ENCODE measurements at regions not wholly inside any gene's neighbourhood (a gene's known extent, or its start where the extent isn't known, plus 50 kb on each side); places are given as distances from the start of the nearest gene placed in this dataset.

DNA sequence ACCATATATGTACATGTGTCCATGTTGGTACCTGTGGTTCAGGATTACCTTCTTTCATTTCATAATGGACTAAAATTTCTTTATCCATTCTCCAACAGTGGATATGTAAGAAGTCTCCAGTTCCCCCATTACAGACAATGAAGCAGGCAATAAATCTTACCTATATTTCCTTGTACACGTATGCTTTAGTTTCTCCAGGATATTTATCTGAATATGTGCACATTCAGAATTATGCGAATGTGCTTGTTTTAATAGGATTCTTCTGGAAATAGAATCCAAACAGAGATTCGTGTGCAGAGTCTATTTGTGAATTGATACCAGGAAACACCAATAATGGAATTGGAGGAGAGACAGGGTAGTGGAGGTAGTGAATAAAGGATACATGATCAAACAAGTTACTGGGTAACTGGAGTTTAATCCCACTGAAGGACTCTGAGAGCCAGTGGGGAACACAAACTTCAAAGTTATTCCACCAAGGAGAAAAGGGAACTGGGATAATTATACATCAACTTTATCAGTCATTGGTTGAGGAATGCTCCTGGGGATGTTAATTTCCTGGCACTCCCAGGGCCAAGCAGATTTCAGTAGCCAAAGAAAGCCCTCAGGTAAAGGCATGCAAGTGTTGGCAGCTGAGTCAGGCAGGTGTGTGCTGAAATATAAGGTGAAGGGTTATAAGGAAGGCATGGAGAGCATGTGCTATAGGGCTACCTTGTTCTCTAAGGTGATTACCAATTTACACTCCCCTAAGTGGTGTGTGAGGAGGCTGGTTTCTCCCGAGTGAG, 374.9 kb upstream of the PBX1 start:
- ATAC-seq = no peak
- 63% methylated on average over 4 of the region's 4 CpGs for WGBS (ENCODE audit: insufficient coverage, low coverage, low lambda C conversion rate, missing lambda C conversion rate)

DNA sequence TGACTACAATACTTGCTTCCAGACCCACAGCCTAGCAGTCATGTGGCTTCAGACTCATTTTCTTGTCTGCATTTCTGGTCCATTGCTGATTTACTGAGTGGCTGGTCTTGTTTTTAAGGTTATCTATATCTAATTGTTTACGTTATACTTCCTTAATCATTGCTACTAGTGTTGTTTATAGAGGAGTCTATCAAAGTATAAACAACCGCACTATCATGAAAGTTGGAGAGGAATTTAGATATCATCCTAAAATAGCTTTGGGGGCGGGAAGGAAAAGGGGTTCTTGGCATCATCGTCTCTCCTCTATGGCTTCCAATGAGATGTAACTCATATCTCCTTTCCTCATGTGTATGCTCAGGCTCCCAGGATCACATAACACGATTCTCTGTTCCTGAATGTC, 372.1 kb upstream of the PBX1 start:
- Histone ChIP-seq H3K9me3 (no peaks in the 10 kb centered on the region), H3K36me3 (no peaks in the 10 kb centered on the region), H3K4me1 (no peaks in the 10 kb centered on the region), H3K27ac (no peak overlapping the region), H3K27me3 (no peaks in the 10 kb centered on the region), H3K4me3 (no peak overlapping the region)
- ATAC-seq (no peak), DNase-seq (no peak)
- whole genome bisulfite sequencing (ENCODE audit: insufficient coverage, low coverage, low lambda C conversion rate, missing lambda C conversion rate) = 56% methylated on average over 5 of the region's 5 CpGs
- intact Hi-C loops (cut with DNase I) = no loop called here
- TF ChIP-seq, protein P1, sequence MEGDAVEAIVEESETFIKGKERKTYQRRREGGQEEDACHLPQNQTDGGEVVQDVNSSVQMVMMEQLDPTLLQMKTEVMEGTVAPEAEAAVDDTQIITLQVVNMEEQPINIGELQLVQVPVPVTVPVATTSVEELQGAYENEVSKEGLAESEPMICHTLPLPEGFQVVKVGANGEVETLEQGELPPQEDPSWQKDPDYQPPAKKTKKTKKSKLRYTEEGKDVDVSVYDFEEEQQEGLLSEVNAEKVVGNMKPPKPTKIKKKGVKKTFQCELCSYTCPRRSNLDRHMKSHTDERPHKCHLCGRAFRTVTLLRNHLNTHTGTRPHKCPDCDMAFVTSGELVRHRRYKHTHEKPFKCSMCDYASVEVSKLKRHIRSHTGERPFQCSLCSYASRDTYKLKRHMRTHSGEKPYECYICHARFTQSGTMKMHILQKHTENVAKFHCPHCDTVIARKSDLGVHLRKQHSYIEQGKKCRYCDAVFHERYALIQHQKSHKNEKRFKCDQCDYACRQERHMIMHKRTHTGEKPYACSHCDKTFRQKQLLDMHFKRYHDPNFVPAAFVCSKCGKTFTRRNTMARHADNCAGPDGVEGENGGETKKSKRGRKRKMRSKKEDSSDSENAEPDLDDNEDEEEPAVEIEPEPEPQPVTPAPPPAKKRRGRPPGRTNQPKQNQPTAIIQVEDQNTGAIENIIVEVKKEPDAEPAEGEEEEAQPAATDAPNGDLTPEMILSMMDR (IDR thresholded peaks at IDR 0.05) = no peak
- TF ChIP-seq POLR2A (IDR thresholded peaks at IDR 0.05) = no peak

More for the DNA sequence above, 374.9 kb upstream of the PBX1 start:
- TF ChIP-seq POLR2A (IDR thresholded peaks at IDR 0.05) = no peak
- TF ChIP-seq, protein P1 (IDR thresholded peaks at IDR 0.05) = no peak
- Histone ChIP-seq H3K4me1 (no peaks in the 10 kb centered on the region), H3K9me3 (no peaks in the 10 kb centered on the region), H3K4me3 (no peak overlapping the region), H3K27me3 (no peaks in the 10 kb centered on the region), H3K36me3 (no peaks in the 10 kb centered on the region), H3K27ac (no peak overlapping the region)
- intact Hi-C loops (cut with DNase I) = no loop called here
- DNase-seq = no peak

DNA sequence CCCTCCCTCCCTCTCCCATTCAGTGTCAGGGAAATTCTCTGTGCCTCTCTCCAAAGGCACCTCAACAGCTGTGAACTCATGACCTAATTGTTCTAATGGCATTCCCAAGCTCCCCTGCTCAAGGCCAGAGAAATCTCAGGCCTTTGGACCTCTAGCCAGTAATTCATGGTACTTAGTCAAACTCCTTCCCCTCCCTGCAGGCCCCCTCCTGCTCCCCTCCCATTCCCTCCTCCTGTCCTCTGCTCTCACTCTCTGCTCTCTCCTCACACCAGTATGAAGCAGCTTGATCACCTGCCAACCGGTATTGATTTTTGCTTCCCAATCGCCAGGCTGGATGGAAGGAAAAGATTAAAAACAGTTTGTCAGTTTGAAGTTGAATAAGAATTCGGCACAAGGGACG, 370.5 kb upstream of the PBX1 start:
- no peak overlapping the region for H3K27ac ChIP-seq
- H3K4me3 ChIP-seq = no peak overlapping the region
- ATAC-seq (peak in 3 of 4 donors; percentile 25 to 58 (median 28)), DNase-seq (peak in 1 of 3 donors; percentile 50)
- H3K36me3 ChIP-seq = no peaks in the 10 kb centered on the region
- no peak for TF ChIP-seq POLR2A (IDR thresholded peaks at IDR 0.05)
- TF ChIP-seq, protein P1 (IDR thresholded peaks at IDR 0.05) = no peak
- no peaks in the 10 kb centered on the region for H3K9me3 ChIP-seq
- no peaks in the 10 kb centered on the region for H3K4me1 ChIP-seq
- intact Hi-C loops (cut with DNase I) = no loop called here
- 19% methylated on average over 4 of the region's 4 CpGs for WGBS (ENCODE audit: insufficient coverage, low coverage, low lambda C conversion rate, missing lambda C conversion rate)
- no peaks in the 10 kb centered on the region for H3K27me3 ChIP-seq

DNA sequence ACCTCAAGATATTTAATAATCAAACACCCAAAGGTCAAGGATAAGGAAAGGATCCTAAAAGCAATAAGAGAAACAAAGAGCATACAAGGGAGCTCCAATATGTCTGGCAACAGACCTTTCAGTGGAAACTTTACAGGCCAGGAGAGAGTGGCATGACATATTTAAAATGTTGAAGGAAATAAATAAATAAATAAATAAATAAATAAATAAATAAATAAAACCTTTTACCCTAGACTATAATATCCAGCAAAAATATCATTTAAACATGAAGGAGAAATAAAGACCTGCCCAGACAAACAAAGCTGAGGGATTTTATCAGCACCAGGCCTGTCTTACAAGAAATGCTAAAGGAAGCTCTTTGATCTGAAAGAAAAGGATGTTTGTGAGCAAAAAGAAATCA, 367.8 kb upstream of the PBX1 start:
- Histone ChIP-seq H3K27ac (no peak overlapping the region), H3K4me3 (no peak overlapping the region), H3K9me3 (no peaks in the 10 kb centered on the region), H3K27me3 (no peaks in the 10 kb centered on the region), H3K36me3 (no peaks in the 10 kb centered on the region), H3K4me1 (no peaks in the 10 kb centered on the region)
- TF ChIP-seq POLR2A (IDR thresholded peaks at IDR 0.05) = no peak
- TF ChIP-seq, protein P1 (IDR thresholded peaks at IDR 0.05) = no peak
- intact Hi-C loops (cut with DNase I) = no loop called here
- ATAC-seq (no peak), DNase-seq (no peak)

Measured in right lobe of liver (tissue), 6 donors.